Activated naive CD4-positive, alpha-beta T cell treated with anti-CD3 and anti-CD28 coated beads, Interleukin-2, amount 50 U/mL, for 24 hours (primary cell): ENCODE measurements at regions not wholly inside any gene's neighbourhood (a gene's known extent, or its start where the extent isn't known, plus 50 kb on each side); places are given as distances from the start of the nearest gene placed in this dataset.
A peak's percentile ranks its signal among the peaks of the same experiment; 100 is the strongest.

Experiments
- H3K27ac Mint-ChIP-seq: one replicate; pipeline ENCODE4 v1.8.0; 2021; ENCODE audit warnings: mild to moderate bottlenecking, mixed read lengths
- H3K27me3 Mint-ChIP-seq: one replicate; pipeline ENCODE4 v1.8.0; 2021; ENCODE audit warnings: mixed read lengths
- H3K36me3 Mint-ChIP-seq: one replicate; pipeline ENCODE4 v1.8.0; 2021; ENCODE audit warnings: mixed read lengths
- H3K4me1 Mint-ChIP-seq: one replicate; pipeline ENCODE4 v1.8.0; 2021; ENCODE audit warnings: mixed read lengths
- H3K4me3 Mint-ChIP-seq: one replicate; pipeline ENCODE4 v1.8.0; 2021; ENCODE audit warnings: mild to moderate bottlenecking, mixed read lengths
- H3K9me3 Mint-ChIP-seq: one replicate; pipeline ENCODE4 v1.8.0; 2021; ENCODE audit warnings: mixed read lengths

GRCh38 chr10:29688230-29688661 is 53.5 kb upstream of the SVIL start:
- no peaks in the 10 kb centered on the region for H3K27me3 Mint-ChIP-seq
- H3K9me3 Mint-ChIP-seq = no peaks in the 10 kb centered on the region
- H3K36me3 Mint-ChIP-seq = peaks cover 26% of the 10 kb centered on the region
- H3K4me3 Mint-ChIP-seq = no peak overlapping the region
- peak overlapping the region; percentile 74 for H3K27ac Mint-ChIP-seq
- H3K4me1 Mint-ChIP-seq = peaks cover 84% of the 10 kb centered on the region

- H3K27ac Mint-ChIP-seq = no peak overlapping the region
- H3K4me3 Mint-ChIP-seq = no peak overlapping the region
- no peaks in the 10 kb centered on the region for H3K27me3 Mint-ChIP-seq
- peaks cover 85% of the 10 kb centered on the region for H3K4me1 Mint-ChIP-seq
- no peaks in the 10 kb centered on the region for H3K9me3 Mint-ChIP-seq
- H3K36me3 Mint-ChIP-seq = peaks cover 28% of the 10 kb centered on the region
Observed at GRCh38 chr10:29687421-29688164, 52.8 kb upstream of the SVIL start.

- peaks cover 5% of the 10 kb centered on the region for H3K9me3 Mint-ChIP-seq
- no peaks in the 10 kb centered on the region for H3K27me3 Mint-ChIP-seq
- peaks cover 31% of the 10 kb centered on the region for H3K36me3 Mint-ChIP-seq
- H3K4me3 Mint-ChIP-seq = no peak overlapping the region
- H3K27ac Mint-ChIP-seq = peak overlapping the region; percentile 10
- H3K4me1 Mint-ChIP-seq = peaks cover 93% of the 10 kb centered on the region
Observed at GRCh38 chr10:29685506-29685905, 50.7 kb upstream of the SVIL start.
